Cardiac fibroblast (primary cell): ENCODE measurements at regions not wholly inside any gene's neighbourhood (a gene's known extent, or its start where the extent isn't known, plus 50 kb on each side); places are given as distances from the start of the nearest gene placed in this dataset.
A peak's percentile ranks its signal among the peaks of the same experiment; 100 is the strongest.

ENCODE experiments used
- DNase-seq, 2 donors: peaks; one replicate each; pipeline versions ENCODE4 v3.0.0 to v3.0.0-alpha.2; 2010; ENCODE audit warnings: low read depth in 2 of 2
- H3K4me3 ChIP-seq, 2 donors: replicated peaks in 1 of 2; 1 replicate in 1 of 2; 2 replicates in 1 of 2; pipeline ENCODE4 v1.5.1; 2011; ENCODE audit warnings: low read depth in 2 of 2, low read length in 2 of 2, mild to moderate bottlenecking in 2 of 2, moderate library complexity in 1 of 2
- TF ChIP-seq, protein P1 (sequence below): IDR thresholded peaks from one replicate; pipeline ENCODE4 v1.5.1; 2011; ENCODE audit warnings: low read depth, mild to moderate bottlenecking, low read length, inconsistent platforms

DNA sequence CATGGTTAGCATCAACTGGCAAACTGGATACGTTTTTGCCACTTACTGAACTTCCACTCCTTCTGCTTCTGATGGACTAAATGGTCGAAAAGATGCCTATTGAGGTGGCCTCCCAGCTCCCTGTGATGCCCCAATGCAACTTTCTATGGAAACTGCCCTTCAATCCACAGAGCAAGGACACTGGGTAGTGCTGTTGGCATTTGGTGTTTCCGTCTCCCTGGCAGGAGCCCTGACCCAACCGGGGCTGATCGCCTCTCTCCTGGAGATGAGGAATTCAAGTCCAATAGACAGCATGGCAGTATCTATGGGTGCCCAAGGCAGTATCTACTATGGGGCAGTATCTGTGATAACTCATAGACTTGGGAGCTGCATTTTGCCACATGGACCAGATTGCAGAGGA, 116.3 kb upstream of the IRX3 start:
- no peak for DNase-seq
- TF ChIP-seq, protein P1, sequence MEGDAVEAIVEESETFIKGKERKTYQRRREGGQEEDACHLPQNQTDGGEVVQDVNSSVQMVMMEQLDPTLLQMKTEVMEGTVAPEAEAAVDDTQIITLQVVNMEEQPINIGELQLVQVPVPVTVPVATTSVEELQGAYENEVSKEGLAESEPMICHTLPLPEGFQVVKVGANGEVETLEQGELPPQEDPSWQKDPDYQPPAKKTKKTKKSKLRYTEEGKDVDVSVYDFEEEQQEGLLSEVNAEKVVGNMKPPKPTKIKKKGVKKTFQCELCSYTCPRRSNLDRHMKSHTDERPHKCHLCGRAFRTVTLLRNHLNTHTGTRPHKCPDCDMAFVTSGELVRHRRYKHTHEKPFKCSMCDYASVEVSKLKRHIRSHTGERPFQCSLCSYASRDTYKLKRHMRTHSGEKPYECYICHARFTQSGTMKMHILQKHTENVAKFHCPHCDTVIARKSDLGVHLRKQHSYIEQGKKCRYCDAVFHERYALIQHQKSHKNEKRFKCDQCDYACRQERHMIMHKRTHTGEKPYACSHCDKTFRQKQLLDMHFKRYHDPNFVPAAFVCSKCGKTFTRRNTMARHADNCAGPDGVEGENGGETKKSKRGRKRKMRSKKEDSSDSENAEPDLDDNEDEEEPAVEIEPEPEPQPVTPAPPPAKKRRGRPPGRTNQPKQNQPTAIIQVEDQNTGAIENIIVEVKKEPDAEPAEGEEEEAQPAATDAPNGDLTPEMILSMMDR = no peak
- no peak overlapping the region for H3K4me3 ChIP-seq

DNA sequence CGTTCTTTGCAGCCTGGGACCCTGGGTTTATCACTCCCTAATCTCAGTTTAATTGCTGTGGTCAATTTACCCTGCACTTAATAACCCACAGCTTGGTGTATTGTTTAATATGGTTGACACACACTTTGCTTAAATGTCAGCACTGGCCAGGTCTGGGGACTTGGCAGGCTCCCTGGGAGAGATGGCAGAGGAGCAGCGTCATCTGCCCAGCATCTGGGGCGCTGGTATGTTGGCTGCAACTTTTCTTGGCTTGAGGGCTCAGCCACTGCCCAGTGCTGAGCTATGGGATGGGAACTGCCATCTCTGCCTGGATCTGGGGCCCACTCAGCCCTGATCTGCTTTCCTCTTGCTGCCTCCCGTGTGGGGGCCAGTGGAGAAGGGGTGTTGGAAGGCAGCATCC, 115.7 kb upstream of the IRX3 start:
- TF ChIP-seq, protein P1 = no peak
- no peak overlapping the region for H3K4me3 ChIP-seq
- DNase-seq = no peak

DNA sequence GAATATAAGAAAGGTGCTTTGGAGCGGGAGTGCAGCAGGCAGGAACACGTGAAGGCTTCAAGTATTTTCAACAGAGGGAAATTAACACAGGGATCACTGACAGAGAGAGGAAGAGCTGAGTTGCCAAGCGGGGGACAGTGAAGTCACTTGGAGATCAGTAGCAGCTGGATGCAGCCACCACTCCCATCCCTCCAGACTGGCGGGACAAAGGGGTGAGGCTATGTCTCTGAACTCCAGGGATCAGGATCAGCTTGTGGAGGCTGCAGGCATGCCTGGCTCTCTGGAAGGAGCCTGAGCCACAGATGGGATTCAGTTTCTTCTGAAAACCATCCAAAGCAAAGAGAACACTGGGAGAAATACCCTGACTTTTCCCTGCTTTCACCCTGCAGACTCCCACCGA, 113.7 kb upstream of the IRX3 start:
- TF ChIP-seq, protein P1 = no peak
- no peak for DNase-seq
- H3K4me3 ChIP-seq = no peak overlapping the region

DNA sequence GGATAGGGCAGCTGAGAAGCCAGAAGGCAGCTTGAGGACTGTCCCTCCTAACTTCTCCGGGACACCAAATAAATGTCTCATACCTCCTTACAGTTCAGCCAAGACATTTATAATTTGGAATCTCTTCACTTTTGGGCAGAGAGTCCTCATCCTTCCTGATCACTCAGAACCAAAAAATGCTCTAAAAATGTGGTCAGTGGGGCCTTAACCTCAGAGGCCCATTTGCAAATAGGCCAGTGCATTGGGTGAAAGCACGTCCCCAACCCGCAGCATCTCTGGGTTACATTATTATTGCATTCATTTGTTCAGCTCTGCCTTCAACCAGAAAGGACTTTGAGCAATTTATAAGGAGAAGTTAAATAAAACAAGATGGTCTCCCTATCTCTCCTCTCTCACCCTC, 112.4 kb upstream of the IRX3 start:
- H3K4me3 ChIP-seq = no peak overlapping the region
- DNase-seq = peak in 1 of 2 donors; percentile 9
- TF ChIP-seq, protein P1 = no peak

DNA sequence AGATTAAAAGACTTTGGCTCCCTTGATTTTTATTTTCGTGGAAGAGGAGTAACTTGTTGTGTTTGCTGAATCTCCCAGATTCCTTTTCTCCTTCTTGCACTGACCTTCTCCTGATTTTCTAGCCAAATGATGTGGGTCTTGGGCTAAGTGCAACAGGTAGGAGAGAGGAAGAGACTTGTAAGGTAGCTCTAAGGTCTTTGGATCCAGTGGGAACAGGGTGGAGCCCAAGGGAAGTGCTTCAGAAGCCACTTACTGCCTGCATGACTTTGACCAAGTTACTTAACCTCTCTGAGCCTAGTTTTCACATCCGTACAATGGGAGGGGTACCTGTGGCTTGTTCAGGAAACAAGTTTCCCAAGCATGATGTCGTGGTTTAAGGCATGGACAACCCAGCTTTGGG, 111.3 kb upstream of the IRX3 start:
- peak in 1 of 2 donors; percentile 9 for DNase-seq
- H3K4me3 ChIP-seq = no peak overlapping the region
- TF ChIP-seq, protein P1 = no peak

DNA sequence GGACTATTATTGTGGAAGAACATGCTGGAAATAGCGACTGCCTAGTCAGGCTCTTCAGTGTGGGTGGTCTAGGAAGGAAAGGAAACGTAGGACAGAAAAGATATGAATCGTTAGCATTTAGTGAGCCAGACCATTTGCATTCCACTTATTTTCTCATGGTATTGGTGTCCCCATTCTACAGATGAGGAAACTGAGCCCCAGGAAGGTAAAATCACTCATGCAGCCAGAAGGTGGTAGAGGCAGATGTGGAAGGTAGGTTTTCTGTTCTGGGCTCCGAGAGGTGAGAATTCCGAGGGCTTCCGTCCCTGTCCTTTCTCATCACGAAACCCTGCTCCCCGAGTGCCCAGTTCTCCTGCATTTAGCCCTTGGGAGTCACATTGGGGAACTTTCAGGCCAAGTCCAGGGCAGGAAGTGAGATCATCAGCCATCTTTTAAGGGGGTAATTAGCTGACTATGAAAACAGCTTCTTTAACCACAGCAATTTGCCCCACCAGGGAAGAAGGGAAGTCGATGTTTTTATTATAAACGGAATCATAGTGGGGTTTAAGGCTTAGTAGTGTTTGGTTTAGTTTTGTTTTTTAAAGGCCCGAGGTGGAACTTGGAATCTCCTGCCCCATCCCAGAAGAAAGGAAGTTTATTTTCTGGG, 110.7 kb upstream of the IRX3 start:
- no peak overlapping the region for H3K4me3 ChIP-seq
- TF ChIP-seq, protein P1 = no peak
- DNase-seq = peak in 1 of 2 donors; percentile 49

DNA sequence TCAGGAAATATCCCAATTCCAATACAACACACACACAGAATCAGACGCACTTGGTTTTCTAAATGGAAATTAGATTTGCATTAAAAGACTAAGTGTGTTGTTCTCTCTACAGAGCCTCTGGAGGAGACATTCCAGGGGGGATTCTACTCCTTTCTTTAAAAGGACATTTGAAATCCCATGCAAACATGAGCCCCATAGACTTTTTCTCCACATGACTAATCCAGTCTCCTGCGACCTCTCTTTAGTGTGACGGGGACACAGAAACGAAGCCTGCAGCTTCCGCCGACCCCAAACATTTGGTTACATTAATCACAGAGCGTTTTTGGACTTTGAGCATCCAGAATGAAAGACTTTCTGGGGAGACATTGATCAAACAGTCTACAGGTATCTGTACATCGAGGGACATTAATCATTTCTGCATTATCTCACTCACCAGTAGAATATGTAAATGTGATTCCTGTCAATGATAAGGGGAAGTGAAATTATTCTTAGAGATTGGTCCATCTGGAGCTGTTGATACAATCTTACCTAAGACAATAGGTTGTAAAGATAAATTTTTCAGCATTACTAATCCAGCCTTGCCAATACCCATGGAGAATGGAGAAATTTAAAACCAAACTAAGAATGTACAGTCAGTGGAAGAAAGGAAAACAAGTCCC, 103.4 kb upstream of the IRX3 start:
- no peak overlapping the region for H3K4me3 ChIP-seq
- DNase-seq = no peak
- TF ChIP-seq, protein P1 = no peak
